GM20000 (cell line): ENCODE measurements at regions not wholly inside any gene's neighbourhood (a gene's known extent, or its start where the extent isn't known, plus 50 kb on each side); places are given as distances from the start of the nearest gene placed in this dataset.
"Not testable (repeated sequence)": the region's sequence is repeated elsewhere in the genome, so short reads cannot be mapped to it uniquely, and the experiment has no call there.

Source experiments
- DNase-seq: peaks from one replicate; pipeline ENCODE4 v3.0.0; 2012; ENCODE audit warnings: low spot score
- CTCF ChIP-seq: IDR thresholded peaks from 2 replicates; pipeline ENCODE4 v1.5.1; 2012; ENCODE audit warnings: mild to moderate bottlenecking, control low read depth; ENCODE audit errors: extremely low read depth, missing control alignments

DNA sequence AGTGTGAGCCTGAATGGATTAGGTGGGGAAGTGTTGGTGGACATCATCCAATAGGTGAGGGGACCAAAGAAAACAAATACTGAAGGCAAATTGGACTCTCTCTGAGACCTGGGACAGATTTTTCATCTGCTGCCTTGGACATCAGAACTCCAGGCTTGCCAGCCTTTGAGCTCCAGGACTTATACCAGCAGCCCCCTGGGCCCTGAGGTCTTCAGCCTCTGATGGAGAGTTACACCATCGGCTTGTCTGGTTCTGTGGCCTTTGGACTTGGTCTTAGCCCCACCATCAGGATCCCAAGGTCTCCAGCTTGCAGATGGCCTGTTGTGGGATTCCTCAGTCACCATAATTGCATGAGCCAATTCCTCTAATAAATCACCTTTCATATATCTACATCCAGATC lies 80.8 kb upstream of the SLC8A3 start:
- no peak for DNase-seq
- TF ChIP-seq CTCF = no peak

DNA sequence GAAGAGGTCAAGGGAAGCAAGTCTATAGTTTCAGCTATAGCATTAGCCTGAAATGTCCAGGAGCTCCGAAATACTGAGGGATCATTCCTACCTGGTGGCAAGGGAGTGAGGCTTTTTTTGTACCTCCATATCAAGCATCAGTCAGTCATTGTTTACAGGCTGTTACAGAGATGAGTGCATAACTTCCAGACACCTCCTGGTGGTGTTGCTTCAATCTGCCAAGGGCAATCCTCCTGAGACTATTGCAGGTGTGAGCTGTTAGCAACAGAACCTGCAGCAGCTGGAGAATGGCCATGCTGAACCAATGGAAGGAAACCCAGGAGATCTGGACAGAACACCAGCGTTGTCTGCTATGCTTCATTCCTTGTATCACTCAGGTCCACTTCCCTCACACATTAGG lies 80.0 kb upstream of the SLC8A3 start:
- TF ChIP-seq CTCF = no peak
- DNase-seq = no peak

- no peak for TF ChIP-seq CTCF
- DNase-seq = no peak
Observed at GRCh38 chr14:70266157-70266556, 77.4 kb upstream of the SLC8A3 start.

DNA sequence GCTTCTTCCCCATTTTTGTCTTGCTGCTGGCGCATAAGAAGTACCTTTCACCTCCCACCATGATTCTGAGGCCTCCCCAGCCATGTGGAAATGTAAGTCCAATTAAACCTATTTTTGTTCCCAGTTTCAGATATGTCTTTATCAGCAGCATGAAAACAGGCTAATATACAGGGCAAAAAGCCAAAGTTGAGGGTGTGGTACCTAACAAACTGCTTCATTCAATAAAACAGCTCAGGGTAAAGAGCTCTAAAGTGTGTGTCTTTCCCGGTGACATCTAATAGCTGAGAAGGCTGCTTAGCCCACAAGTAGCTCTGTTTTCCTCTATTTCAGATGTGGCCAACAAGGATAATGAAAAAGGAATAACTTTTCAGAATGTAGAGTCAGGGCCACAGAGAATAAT lies 76.7 kb upstream of the SLC8A3 start:
- no peak for TF ChIP-seq CTCF
- no peak for DNase-seq

DNA sequence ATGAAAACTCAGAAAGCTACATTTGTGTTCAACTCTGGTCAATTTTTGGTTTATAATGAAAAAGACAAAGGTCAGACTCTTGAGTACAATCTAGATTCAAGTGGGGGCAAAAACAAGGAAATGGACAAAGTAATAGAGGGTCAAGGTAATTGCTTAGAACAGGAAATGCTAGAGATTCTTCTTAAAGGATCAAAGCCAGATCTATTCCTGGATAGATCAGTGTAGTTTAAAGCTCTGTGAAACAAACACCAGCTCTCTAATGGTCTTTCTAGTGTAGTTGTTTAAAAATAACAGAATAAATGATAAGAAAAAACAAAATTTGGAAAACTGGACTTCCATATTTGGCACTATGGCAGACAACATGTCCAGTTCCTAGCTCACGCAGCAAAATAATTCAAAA lies 70.7 kb upstream of the SLC8A3 start:
- TF ChIP-seq CTCF = no peak

GRCh38 chr14:70257526-70257925 lies 68.8 kb upstream of the SLC8A3 start:
- TF ChIP-seq CTCF = peak; percentile 71
- peak; percentile 48 for DNase-seq

More for the DNA sequence above, 70.7 kb upstream of the SLC8A3 start:
- DNase-seq = no peak

- no peak for DNase-seq
- no peak for TF ChIP-seq CTCF
Observed at GRCh38 chr14:70256601-70257000, 67.8 kb upstream of the SLC8A3 start.

DNA sequence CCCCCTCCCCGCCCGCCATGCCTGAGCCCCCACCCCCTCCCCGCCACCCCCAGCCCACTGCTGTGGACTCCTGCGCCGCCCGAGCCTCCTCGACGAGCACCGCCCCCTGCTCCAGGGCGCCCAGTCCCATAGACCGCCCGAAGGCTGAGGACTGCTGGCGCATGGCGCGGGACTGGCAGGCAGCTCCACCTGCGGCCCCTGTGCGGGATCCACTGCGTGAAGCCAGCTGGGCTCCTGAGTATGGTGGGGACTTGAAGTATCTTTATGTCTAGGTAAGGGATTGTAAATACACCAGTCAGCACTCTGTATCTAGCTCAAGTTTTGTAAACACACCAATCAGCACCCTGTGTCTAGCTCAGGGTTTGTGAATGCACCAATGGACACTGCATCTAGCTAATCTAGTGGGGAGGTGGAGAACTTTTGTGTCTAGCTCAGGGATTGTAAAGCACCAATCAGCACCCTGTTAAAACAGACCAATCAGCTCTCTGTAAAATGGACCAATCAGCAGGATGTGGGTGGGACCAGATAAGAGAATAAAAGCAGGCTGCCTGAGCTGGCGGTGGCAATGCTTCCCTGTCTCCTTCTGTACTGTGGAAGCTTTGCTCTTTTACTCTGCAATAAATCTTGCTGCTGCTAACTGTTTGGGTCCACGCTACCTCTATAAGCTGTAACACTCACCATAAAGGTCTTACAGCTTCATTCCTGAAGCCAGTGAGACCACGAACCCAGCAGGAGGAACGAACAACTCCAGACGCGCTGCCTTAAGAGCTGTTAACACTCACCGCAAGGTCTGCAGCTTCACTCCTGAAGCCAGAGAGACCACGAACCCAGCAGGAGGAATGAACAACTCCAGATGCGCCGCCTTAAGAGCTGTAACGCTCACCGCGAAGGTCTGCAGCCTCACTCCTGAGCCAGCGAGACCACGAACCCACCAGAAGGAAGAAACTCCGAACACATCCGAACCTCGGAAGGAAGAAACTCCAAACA lies 66.6 kb upstream of the SLC8A3 start:
- not testable (repeated sequence) for DNase-seq
